Brain microvascular endothelial cell (primary cell): ENCODE measurements at regions not wholly inside any gene's neighbourhood (a gene's known extent, or its start where the extent isn't known, plus 50 kb on each side); places are given as distances from the start of the nearest gene placed in this dataset.

ENCODE experiments used
- DNase-seq: peaks from one replicate; pipeline ENCODE4 v3.0.0-alpha.2; 2020
- H3K27ac ChIP-seq: fragments of 250-450 bp; sonication (Bioruptor Pico); 2 replicates; pipeline ENCODE4 v1.5.1; 2020; ENCODE audit warnings: mild to moderate bottlenecking, moderate library complexity
- H3K27me3 ChIP-seq: fragments of 250-450 bp; sonication (Bioruptor Pico); replicated peaks from 2 replicates; pipeline ENCODE4 v1.5.1; 2020; ENCODE audit warnings: mild to moderate bottlenecking
- H3K36me3 ChIP-seq: fragments of 250-450 bp; sonication (Bioruptor Pico); replicated peaks from 2 replicates; pipeline ENCODE4 v1.5.1; 2020; ENCODE audit warnings: mild to moderate bottlenecking
- H3K4me3 ChIP-seq: 2 replicates; pipeline ENCODE4 v1.5.1; 2011; ENCODE audit warnings: low read depth, mild to moderate bottlenecking, control low read depth, low read length, moderate library complexity
- in situ Hi-C: cut with HindIII; loops from 2 replicates; pipeline ENCODE4 v1.10.0; 2017; ENCODE audit warnings: low sequenced_read_pairs, low pct_ligation_motif_present
- TF ChIP-seq, protein P1 (sequence below): IDR thresholded peaks from 2 replicates; pipeline ENCODE4 v1.5.1; 2011; ENCODE audit warnings: low read depth, mild to moderate bottlenecking, moderate library complexity, low read length, control low read depth, inconsistent platforms; ENCODE audit errors: missing control alignments

DNA sequence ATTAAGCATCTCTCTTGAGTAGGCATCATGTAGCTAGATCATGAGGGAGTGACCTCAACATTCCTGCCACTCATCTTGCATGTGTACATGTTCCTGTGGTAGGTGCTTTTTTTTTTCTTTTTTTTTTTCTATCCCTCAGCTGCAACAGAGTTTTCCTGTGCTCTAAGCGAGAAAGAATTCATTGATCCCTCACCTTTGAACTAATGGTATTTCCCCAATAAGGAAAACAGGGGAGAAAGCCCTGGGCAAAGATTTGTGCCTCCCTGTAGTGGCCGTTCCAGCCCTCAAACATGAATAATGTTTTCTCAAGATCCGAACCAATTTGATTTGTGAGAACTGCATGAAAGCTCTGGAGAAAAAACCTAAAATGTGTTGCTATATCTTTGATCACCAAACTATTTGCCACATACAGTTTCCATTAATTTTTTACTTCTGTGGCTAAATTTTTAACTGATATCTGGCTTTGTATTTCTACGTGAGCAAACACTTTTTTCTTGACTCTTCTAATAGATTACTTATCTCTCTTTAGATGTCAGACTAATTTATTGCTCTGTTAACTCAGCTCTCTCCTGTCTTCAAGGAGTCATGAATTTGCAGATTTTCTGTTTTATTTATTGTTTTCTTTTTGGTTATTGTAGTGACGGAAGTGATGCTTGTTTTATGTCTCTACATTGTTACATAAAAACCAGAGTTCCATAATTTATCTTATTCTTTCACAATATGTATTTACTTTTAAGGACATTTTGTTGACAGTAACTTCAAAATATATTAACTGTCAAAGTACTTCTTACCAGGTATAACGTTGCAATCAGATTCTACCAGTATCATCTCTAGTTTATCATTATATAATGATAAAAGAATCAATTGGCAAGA is 1396.5 kb downstream of the OTOL1 start:
- no peak for DNase-seq
- TF ChIP-seq, protein P1, sequence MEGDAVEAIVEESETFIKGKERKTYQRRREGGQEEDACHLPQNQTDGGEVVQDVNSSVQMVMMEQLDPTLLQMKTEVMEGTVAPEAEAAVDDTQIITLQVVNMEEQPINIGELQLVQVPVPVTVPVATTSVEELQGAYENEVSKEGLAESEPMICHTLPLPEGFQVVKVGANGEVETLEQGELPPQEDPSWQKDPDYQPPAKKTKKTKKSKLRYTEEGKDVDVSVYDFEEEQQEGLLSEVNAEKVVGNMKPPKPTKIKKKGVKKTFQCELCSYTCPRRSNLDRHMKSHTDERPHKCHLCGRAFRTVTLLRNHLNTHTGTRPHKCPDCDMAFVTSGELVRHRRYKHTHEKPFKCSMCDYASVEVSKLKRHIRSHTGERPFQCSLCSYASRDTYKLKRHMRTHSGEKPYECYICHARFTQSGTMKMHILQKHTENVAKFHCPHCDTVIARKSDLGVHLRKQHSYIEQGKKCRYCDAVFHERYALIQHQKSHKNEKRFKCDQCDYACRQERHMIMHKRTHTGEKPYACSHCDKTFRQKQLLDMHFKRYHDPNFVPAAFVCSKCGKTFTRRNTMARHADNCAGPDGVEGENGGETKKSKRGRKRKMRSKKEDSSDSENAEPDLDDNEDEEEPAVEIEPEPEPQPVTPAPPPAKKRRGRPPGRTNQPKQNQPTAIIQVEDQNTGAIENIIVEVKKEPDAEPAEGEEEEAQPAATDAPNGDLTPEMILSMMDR: no peak
- no peaks in the 10 kb centered on the region for H3K36me3 ChIP-seq
- no peaks in the 10 kb centered on the region for H3K27me3 ChIP-seq
- no peak overlapping the region for H3K27ac ChIP-seq
- in situ Hi-C loops: no loop called here
- H3K4me3 ChIP-seq: no peak overlapping the region

DNA sequence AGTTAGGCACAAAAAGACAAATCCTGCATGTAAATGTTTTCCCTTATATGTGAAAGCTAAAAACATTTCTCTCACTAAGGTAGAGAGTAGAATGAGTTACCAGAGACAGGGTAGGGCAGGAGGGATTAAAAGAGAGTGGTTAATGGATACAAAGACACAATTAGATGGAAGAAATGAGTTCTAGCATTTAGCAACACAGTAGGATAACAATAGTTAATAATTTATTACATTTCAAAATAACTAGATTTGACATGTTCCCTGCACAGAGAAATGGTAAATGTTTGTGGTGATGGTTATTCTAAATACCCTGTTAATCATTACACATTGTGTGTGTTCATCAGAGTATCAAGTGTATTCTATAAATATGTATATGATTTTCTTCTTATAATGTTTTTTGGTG is 1400.7 kb downstream of the OTOL1 start:
- no peak overlapping the region for H3K4me3 ChIP-seq
- no peak for DNase-seq
- H3K27ac ChIP-seq: no peak overlapping the region
- in situ Hi-C loops: no loop called here
- TF ChIP-seq, protein P1: no peak
- no peaks in the 10 kb centered on the region for H3K27me3 ChIP-seq
- H3K36me3 ChIP-seq: no peaks in the 10 kb centered on the region

DNA sequence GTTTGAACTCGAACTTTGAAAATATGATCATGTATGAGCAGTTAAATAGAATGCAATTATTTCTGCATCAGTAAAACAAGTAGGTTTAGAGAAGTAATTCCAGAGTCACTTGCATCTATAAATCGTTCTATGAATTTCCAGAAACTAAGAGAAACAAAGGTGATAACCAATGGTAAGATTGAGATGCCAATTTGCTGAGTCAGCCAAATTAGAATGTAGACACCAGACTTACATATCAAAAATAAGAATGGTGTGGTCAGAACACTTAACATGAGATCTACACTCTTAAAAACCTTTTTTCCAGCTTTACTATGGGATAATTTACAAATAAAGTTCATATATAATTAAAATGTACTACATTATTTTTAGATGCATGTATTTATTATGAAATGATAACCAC is 1435.9 kb downstream of the OTOL1 start:
- in situ Hi-C loops: no loop called here
- H3K27me3 ChIP-seq: no peaks in the 10 kb centered on the region
- TF ChIP-seq, protein P1: no peak
- no peak for DNase-seq
- no peaks in the 10 kb centered on the region for H3K36me3 ChIP-seq
- no peak overlapping the region for H3K27ac ChIP-seq
- no peak overlapping the region for H3K4me3 ChIP-seq

DNA sequence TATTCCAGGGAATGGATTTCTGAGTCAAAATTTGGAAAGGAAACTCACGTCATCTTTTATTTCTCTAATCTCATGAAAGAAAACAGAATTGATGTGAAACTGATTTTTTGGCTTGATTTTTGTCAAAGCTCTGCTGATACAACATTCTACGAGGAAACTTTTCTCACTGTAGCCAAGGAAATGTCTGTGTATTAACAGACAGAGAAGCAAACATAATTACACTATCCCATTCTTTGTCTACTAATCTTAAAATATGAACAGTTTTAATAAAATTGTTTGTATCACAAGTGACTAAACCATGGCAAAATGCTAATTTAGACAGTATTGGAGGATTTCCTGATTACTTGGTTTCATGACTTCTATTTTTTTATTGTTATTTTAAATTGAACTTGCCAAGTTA is 1437.0 kb downstream of the OTOL1 start:
- Histone ChIP-seq H3K27me3 (no peaks in the 10 kb centered on the region), H3K27ac (no peak overlapping the region), H3K36me3 (no peaks in the 10 kb centered on the region), H3K4me3 (no peak overlapping the region)
- in situ Hi-C loops: no loop called here
- no peak for DNase-seq
- TF ChIP-seq, protein P1: no peak

DNA sequence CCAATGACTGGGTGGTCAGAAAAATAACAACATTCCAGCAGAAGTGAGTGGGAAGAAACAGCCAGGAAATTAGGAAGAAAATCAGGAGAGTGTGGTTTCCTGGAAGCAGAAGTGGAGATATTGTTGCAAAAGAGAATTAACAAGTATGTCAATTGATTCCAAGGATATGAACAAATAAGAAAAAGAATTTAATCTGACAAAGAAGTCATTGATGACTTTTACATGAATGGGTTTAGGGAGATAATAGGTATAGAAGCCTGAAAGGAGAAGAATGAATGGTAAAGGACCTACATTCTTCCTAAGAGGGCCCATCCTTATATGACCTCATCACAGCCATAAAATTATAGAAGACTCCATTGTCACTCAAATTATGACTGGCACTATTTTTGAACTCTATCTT is 1440.1 kb downstream of the OTOL1 start:
- Histone ChIP-seq H3K36me3 (no peaks in the 10 kb centered on the region), H3K4me3 (no peak overlapping the region), H3K27me3 (no peaks in the 10 kb centered on the region), H3K27ac (no peak overlapping the region)
- DNase-seq: no peak
- TF ChIP-seq, protein P1: no peak
- in situ Hi-C loops: no loop called here

DNA sequence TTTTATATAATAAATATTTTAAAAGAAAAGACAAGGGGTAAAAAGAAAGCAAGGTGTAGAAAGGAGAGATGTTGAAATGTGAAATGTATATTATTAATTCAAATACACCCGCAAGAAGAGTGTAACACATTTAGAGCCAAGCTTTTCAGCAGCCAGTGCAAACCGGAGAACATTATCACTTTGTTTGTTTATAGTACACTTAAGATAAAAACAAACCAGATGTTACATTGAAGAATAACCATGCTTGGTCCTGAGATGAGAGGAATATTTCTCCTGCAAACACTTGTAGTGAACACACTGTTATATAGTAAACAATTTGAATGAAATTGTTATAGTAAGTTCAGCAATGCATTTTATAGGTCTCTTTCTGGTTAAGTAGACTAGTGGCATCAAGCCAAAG is 1441.5 kb downstream of the OTOL1 start:
- H3K36me3 ChIP-seq: no peaks in the 10 kb centered on the region
- no peaks in the 10 kb centered on the region for H3K27me3 ChIP-seq
- DNase-seq: no peak
- TF ChIP-seq, protein P1: no peak
- H3K4me3 ChIP-seq: no peak overlapping the region
- H3K27ac ChIP-seq: no peak overlapping the region
- in situ Hi-C loops: no loop called here
